NCI-H748 treated with DMSO at 0.1 percent for 48 hours (cell line): ENCODE measurements at regions not wholly inside any gene's neighbourhood (a gene's known extent, or its start where the extent isn't known, plus 50 kb on each side); places are given as distances from the start of the nearest gene placed in this dataset.
"Not testable (repeated sequence)": the region's sequence is repeated elsewhere in the genome, so short reads cannot be mapped to it uniquely, and the experiment has no call there.

ENCODE experiments used
- DNase-seq: peaks from one replicate; lab custom pipeline; 2025; lab: John Stamatoyannopoulos, UW

DNA sequence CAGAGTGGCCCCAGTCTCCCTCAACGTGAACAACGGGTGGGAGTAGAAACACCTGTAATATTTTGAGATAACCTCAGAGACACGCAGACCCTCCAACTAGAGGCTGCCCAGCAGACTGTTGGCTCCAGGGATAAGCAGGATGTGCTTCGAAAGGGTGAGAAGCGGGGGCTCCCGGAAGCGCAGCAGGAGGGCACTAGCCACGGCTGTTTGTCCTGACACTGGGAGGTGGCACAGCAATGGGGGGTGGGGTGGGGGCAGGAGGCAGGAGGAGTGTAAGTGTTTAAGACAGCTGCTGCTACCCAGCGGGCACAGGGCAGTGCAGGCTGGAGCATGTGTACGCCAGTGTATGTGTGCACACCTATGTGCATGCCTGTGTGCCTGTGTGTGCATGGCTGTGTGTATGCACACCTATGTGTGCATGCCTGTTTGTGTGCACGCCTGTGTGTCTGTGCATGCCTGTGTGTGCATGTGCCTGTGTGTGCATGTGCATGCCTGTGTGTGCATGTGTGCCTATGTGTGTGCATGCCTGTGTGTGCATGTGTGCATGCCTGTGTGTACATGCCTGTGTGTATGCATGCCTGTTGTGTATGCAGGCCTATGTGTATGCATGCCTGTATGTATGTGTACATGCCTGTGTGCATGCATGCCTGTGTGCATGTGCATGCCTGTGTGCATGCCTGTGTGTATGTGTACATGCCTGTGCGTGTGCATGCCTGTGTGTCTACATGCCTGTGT lies 154.7 kb downstream of the SHANK2 start:
- no peak for DNase-seq

DNA sequence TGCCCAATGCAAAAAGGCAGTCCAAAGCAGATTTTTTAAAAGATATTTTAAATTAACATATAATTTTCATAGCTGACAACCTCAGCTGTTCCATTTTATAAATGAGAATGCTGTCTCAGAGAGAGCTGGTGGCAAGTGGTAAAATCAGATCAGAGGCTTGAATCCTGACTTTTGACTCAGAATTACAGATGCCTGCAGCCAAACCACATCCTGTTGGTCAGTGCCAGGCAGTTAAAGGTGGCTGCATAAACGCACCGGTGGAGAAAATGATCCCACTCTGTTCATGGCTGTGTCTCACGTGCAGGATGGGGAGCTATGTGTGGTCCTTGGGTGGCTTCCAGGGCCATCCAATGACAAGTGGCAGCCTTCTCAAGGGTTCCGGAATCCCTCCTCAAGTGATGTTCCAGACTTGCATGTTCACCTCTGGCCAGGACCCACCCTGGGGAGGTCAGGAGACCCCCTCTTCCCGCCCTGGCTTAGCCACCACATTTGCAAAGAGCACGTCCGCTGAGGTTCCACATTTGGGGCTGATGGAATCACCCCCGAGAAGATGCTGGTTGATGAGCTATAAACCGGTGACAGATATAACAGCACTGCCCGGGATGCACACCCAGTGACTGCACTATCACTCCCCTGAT lies 155.5 kb downstream of the SHANK2 start:
- no peak for DNase-seq

DNA sequence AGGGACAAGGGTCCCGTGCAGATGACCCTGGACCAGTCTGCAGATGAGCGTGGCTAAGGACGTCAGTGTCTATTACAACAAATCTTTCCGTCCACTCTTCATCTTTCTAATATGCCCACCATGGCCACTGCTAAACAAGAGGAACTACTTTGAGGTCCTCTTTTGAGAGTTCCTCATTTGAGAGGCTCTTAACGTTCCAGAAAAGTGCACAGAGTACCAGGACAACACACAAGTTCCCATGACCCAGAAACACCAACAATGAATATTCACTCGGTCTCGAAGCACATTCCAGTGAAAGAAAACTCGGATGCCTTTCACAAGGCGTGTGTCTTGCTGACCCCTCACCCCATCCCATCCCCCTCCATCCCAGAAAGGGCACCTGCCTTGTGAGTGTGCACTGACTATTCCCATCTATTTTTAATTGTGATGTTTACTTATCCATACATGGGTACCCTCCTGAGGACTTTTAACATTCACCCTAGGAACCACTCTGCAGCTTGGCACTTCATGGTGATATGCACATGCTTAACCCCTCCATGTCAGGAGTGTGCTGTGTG lies 157.0 kb downstream of the SHANK2 start:
- DNase-seq: no peak

DNA sequence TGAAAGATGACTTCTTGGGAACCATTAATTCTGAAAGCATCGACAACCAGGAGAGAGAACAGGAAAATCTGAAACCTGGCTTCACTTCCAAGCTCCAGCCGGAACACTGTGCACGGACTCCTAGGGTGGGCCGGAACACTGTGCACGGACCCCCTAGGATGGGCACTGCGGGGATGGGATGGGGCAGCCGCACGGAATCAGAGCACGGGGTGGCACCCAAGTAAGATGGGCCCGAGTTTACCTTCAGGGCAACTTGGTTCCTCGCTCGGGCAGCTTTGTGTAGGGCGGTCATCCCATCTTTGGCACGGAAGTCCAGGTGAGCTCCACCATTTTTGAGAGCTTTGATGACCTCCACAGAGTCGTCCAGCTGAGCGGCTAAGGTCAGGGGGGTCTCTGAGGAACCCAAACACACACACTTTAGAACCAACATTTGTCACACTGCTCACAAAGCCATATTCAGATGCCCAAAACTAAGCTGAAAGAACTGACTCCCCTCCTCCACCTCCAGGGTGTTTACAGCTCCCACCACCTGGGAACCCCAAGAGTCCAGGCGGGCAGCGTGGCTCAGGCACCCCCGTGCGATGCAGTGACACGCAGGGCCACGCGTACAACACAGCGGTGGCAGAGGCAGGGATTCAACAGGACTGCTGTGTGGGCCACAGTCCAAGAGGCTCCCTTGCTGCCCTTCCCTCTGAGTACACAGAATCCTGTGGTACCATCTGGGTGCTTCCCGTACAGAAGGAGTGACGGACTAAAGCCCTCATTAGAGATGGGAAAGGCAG lies 157.9 kb downstream of the SHANK2 start:
- no peak for DNase-seq

DNA sequence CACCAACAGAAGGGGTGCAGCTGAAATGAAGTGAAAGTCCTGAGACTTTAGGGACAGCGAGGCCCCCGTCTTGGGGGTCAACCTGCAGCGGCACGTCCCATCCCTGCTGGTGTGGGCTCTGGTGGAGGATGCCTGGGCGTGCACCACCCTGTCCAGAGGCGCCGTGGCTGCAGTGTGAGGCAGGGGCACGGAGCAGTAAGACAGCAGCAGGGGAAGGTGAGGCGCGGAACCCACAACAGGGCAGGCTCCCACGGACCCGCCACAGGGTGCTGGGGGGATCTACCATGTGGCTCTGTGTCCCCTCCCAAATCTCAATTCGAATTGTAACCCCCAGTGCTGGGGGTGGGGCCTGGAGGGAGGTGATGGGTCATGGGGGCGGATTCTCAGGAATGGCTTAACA lies 158.6 kb downstream of the SHANK2 start:
- DNase-seq: no peak

DNA sequence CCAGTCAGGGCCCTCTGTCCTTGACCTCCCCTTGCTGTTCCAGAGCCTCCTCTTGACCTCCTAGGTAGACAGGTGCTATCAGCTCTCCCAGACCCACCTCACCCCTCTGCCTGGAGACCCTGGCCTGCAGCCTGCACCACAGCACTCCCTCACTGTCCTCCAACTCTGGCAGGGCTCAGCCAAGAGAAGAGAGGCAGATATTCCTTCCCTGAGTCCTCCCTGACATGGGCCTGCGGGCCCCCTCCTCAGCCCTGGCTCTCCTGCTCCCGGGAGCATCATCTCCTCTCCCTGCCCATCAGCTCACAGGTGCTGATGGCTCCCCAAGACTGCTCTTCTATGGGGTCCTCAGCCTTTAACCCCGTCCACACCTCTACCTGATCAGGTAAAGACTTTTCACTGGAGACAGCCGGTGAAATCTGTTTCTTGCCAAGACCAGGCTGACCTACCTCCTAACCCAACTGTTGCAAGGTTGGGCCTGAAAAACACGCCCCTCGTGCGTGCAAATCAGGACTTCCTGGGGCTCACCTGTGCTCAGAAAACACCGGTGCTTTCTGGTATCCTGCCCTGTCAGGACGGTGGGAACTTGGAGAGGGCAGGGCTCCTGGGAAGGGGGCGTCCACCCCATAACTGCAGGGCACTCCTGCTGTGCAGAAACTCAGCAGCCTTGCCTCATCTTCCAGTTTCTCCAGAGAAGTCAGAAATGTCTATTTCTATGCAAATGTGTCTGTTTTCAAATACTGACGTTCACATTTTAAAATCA lies 160.7 kb downstream of the SHANK2 start:
- no peak for DNase-seq

DNA sequence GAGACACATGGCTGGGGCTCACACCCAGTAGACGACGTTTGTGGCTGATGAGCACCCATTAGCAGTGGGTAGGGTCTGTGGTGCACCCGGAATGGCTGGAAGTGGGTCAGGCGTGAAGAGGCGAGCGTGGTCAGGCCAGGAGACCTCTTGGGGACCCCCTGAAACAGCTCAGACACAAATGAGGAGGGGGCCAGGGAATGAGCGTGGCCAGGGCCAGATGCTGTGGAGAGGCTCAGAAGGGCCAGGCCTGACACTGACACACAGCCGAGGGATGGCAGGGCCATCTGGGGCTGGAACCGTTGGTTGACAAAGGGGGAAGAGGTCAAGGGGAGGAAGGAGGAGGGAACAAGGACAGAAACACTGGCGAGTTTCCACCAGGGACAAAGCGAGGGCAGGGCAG lies 162.8 kb downstream of the SHANK2 start:
- DNase-seq: no peak

DNA sequence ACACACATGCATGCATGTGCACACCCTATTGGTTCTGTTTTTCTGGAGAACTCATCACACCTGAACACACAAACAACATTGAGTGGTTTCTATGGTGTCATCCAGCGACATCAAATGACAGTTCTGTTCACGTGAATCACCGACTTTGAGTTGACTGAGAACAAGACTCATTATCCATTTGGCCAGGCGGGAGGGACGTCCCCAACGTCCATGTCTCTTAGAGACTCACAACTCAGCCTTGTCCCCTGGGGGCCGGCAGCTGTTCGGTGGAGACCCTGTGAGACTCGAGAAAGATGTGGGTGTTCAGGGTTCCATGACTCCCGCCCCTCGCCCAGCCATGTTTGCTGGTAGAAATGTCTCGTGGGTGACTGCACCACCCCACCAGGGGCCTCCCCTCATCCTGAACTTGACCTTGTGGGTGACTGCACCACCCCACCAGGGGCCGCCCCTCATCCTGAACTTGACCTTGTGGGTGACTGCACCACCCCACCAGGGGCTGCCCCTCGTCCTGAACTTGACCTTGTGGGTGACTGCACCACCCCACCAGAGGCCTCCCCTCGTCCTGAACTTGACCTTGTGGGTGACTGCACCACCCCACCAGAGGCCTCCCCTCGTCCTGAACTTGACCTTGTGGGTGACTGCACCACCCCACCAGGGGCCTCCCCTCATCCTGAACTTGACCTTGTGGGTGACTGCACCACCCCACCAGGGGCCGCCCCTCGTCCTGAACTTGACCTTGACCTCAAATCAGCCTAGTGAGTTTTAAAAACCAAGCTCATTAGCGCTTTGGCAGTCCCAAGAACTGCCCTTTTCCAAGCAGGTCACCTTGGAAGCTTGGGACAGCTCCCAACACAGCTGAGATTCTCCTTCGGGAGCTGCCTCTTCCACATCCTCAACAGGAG lies 163.8 kb downstream of the SHANK2 start:
- not testable (repeated sequence) for DNase-seq

DNA sequence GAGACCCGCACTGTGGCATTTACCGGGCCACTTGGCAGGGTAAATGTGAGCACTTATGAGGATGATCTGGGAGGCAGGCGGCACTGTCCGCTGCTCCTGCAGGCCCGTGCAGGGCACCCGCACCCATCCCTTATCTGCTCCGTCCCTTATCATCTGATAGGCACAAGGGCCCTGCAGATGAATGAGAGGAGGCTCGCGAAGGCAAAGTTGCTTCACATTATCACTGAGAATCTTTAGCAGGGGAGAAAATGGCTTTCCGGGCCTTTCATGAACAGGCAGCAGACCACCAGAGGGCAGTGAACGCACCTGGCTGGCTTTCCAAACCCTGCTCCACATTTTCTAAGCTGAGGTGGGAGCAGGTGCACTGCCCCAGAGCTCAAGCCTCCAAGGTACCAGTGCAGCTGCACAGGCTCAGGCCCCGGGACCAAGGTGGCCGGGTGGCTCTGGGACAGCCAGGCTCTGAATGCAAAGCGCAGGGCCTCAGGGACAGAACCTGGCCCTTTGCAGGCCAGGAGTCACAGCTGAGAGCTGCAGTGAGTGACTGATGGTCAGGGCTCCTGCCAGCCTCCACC lies 165.6 kb downstream of the SHANK2 start:
- DNase-seq: peak; percentile 19

DNA sequence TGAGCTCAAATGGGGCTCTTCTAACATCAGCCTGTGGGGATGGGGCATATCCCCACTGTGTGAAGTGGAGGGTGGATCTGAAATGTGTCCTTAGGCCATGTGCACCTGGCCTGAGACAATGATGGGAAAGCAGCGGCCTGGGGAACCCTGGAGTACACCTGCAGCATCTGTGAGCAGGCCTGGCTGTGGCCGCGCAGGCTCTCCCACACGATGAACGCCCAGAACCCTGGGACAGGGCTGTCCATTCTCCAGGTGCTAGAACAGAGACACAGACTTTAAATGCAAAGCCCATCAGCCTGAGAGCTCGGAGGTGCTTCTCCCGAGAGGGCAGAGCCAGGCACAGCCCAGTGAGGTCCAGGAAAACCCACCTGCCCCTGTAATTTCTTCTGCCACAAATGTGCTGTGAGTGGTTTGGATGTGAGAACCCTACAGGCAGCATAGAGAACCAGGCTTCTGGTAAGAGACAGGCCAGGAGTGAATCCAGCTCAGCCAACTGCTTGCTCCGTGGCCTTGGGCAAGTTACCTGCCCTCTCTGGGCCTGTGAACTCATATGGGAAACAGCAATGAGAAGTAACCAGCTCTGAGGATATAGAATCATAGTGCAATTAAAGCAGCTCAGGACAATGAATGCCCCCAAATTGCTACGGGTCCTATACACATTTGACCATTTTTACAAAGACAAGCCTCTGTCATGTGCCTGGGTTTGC lies 167.9 kb downstream of the SHANK2 start:
- no peak for DNase-seq

DNA sequence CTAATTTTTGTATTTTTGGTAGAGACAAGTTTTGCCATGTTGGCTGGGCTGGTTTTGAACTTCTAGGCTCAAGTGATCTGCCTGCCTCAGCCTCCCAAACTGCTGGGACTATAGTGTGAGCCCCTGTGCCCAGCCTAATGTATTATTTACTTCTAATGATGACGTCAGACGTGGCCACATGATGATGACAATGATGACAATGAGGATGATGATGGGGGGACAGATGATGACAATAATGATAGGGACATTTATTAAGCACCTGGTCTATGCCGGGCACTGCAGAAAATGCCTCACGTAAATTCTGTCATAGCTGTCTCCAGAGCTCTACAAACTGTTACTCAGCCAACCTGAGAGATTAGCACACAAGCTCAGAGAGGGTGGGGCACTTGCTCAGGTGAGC lies 169.3 kb downstream of the SHANK2 start:
- DNase-seq: no peak

DNA sequence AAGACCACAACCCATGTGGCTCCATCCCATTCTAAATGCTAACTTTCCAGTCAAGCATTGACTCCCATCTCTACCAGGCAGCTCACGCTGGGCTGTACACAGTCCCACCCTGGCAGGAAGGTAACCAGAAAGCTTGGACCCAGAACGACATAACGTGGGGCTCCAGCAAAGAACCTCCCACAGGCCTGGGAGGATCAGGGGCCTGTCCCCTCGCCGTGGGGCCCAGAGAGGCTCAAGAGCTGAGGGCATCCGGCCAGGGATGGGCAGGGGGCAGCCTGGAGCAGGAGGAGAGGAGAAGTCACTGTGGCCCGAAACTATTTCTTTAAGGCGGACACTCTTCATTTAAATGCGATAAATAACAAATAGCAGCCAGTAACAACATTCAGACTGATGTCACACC lies 169.9 kb downstream of the SHANK2 start:
- DNase-seq: no peak

DNA sequence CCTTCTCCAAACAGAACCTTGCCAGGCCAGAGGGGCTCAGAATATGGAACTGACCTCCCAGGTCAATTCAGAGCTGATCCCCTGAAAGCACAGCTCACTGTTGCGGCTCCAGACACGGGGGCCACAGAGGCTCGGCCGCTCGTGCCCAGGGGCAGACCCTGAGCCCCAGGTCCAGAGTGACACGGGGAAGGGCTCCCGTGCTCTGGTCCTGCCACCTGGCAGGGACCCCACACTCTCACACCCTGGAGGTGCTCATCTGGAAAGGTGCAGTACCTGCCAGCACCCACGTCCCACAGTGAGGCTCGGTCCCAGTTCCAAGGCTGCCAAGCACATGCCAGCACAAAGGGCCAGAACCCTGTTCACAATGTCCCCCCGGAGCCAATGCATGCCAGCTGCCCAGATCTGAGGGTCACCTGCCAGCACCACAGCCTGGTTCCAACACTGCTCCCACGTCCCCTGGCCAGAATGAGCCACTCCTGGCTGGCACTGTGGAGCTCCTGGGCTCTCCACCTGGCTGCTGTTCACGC lies 170.6 kb downstream of the SHANK2 start:
- no peak for DNase-seq

DNA sequence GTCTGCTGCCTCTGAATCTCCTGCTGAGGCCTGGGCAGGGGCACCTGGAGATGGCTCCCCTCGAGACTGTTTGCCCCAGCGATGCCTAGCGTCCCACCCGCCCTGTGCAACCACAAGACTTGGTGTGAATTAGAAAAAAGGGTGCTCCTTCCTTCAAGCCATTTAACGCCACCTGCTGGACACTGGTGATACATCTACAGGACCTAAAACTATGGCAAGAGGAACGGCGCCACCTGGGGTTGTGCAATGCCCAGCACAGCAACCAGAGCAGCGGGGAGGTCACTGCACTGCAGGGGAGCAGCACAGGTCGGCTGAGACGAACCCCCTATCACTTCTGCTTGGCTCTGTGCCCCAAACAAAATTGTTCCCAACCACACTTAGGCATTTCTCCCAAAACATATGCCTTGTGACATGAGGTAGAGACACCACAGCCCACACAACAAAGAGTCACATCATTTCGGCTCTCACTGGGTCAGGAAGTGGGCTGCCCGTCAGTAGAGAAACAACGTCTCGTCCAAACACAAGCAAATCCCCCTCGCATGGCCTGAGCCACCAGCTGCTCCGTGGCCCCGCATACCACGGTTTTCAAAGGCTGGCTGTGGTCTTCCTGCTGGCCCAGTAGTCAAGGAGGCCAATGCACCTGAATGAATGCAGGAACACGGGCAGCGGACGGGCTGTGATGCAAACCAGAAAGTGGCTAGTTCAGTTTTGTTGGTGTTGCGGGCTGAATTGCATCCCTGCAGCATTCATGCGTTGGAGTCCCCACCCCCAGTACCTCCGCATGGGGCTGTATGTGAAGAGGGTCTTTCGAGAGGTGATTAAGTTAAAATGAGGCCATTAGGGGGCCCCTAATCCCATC lies 171.9 kb downstream of the SHANK2 start:
- peak; percentile 87 for DNase-seq

DNA sequence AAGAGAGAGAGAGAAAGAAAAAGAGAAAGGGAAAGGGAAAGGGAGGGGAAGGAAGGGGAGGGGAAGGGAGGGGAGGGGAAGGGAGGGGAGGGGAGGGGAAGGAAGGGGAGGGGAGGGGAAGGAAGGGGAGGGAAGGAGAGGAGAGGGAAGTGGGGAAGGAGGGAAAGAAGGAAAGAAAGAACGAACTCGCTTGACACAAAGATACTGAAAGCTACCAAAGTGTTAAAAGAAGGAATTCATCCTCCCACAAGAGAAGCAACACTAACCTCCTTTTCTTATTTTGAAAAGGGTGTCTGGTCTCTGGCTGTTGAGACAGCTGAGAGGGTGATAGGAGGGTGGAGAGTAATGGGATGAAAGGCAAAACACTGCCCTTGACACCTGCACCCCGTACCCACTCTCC lies 172.6 kb downstream of the SHANK2 start:
- DNase-seq: no peak

DNA sequence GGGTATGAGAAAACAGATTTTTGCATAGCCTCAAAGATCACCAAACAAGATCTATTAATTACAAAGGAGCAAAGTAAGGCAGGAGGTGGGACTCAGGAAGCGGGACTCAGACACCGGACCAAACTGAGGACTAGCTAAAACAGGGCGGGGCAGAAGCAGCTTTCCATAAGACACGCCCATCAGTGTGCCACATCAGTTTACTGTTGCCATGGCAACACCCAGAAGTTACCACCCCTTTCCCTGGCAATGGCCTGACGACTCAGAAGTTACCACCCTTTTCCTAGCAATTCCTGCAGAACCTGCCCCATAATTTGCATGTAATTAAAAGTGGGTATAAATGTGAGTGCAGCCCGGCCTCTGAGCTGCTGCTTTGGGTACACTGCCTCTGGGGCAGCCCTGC lies 173.9 kb downstream of the SHANK2 start:
- DNase-seq: no peak

DNA sequence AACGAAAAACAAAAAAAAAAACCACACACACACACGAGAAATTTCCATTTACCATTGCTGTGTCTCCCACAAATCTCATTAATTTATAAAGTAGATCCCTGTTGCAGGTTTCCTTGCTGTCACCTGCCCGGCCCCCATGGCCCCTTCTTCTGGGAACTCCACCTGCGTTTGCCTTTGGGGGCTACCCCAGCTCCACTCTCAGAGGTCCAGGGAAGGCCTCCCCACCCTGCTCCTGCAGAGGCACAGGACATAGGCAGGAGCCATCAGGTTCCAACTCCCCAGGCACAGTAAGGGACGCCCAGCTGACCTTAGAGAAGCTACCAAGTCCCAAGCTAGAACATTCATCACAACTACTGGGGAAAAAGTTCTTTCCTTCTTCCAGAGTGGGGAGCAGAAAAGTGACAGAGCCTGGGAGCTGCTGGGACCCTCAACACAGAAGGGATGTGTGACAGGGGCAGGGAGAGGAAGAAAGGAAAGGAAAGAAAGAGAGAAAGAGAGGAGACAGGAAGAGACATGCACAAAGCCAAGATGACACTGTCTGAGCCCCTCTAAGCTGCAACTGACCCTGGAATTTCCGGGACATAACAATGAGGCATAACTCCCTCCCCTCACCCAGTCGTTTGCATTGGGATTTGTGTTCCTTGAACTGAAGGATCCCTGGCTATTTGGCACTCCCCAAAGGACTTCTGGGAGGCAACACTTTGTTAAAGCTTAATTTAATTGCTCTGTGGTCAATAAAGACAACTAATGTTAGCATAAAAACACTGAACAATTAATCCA lies 175.7 kb downstream of the SHANK2 start:
- no peak for DNase-seq

DNA sequence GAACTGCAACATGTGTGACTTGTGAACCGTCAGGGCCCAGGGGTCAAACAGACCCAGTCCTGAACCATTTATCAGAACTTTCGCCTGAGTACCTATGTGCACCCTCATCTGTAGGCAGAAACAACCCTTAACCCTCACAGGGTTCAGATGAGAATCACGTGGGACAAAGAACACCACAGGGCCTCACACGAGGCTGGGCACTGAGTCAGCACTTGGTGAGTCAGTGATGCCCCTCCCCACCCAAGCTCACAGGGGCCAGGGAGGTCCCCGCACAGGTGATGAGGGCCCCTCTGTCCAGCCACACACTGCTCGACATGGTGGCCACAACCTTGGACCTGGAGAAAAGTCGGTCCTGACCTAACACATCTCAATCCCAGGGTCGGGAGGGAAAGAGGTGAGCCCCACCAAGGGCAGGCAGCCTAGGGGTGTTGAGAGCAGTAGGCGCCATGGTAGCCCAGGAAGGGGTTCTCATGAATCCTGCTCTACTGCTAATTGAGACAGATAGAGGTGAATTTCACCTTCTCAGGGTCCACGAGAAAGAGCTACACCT lies 176.4 kb downstream of the SHANK2 start:
- no peak for DNase-seq
